CD4-positive, alpha-beta memory T cell (primary cell): ENCODE measurements at regions not wholly inside any gene's neighbourhood (a gene's known extent, or its start where the extent isn't known, plus 50 kb on each side); places are given as distances from the start of the nearest gene placed in this dataset.
"Not testable (repeated sequence)": the region's sequence is repeated elsewhere in the genome, so short reads cannot be mapped to it uniquely, and the experiment has no call there.

Experiments used
- CTCF ChIA-PET: fragments of 350-600 bp; sonication (Branson Sonifier 250); formaldehyde crosslinking; loops from one replicate; lab custom pipeline; 2021; ENCODE audit warnings: inconsistent platforms; ENCODE audit not compliant: partially characterized antibody; lab: Charles Lee
- POLR2A ChIA-PET: fragments of 350-600 bp; sonication (Branson Sonifier 250); formaldehyde crosslinking; loops from one replicate; lab custom pipeline; 2021; ENCODE audit not compliant: partially characterized antibody; lab: Charles Lee
- DNase-seq, 5 donors: peaks; one replicate each; pipeline versions ENCODE4 v3.0.0 to v3.0.0-alpha.2; 2020 to 2022; ENCODE audit warnings: mixed read lengths in 1 of 5
- H3K27ac ChIP-seq: one replicate; pipeline ENCODE4 v1.7.0; 2013; ENCODE audit warnings: low read depth, low read length
- H3K27me3 ChIP-seq: 2 replicates; pipeline ENCODE4 v1.7.0; 2013; ENCODE audit warnings: mild to moderate bottlenecking, low read length, moderate library complexity; ENCODE audit not compliant: insufficient read depth
- H3K36me3 ChIP-seq: 2 replicates; pipeline ENCODE4 v1.7.0; 2013; ENCODE audit warnings: mild to moderate bottlenecking, low read length, moderate library complexity; ENCODE audit not compliant: insufficient read depth
- H3K4me1 ChIP-seq: 2 replicates; pipeline ENCODE4 v1.7.0; 2013; ENCODE audit warnings: mild to moderate bottlenecking, low read length, moderate library complexity; ENCODE audit not compliant: insufficient read depth
- H3K4me3 ChIP-seq, 2 donors: one replicate each; pipeline ENCODE4 v1.7.0; 2013; ENCODE audit warnings: low read length in 2 of 2, mild to moderate bottlenecking in 1 of 2
- H3K9me3 ChIP-seq, 2 donors: one replicate each; pipeline ENCODE4 v1.7.0; 2013; ENCODE audit warnings: low read length in 2 of 2, control low read depth in 1 of 2; ENCODE audit not compliant: control insufficient read depth in 1 of 2
- H3K27ac Mint-ChIP-seq, 7 donors: one replicate each; pipeline ENCODE4 v1.8.0; 2020 to 2021; ENCODE audit warnings: mixed read lengths in 7 of 7, mild to moderate bottlenecking in 6 of 7, inconsistent platforms in 3 of 7, moderate library complexity in 3 of 7
- H3K27me3 Mint-ChIP-seq, 2 donors: one replicate each; pipeline ENCODE4 v1.8.0; 2020 to 2021; ENCODE audit warnings: mixed read lengths in 2 of 2
- H3K36me3 Mint-ChIP-seq, 2 donors: one replicate each; pipeline ENCODE4 v1.8.0; 2020 to 2021; ENCODE audit warnings: mixed read lengths in 2 of 2, inconsistent platforms in 1 of 2, mild to moderate bottlenecking in 1 of 2
- H3K4me1 Mint-ChIP-seq, 4 donors: one replicate each; pipeline ENCODE4 v1.8.0; 2020 to 2021; ENCODE audit warnings: mixed read lengths in 4 of 4, mild to moderate bottlenecking in 1 of 4
- H3K4me3 Mint-ChIP-seq, 8 donors: one replicate each; pipeline ENCODE4 v1.8.0; 2020 to 2021; ENCODE audit warnings: mixed read lengths in 8 of 8, mild to moderate bottlenecking in 7 of 8, moderate library complexity in 6 of 8, inconsistent platforms in 3 of 8
- H3K9me3 Mint-ChIP-seq, 8 donors: one replicate each; pipeline ENCODE4 v1.8.0; 2020 to 2021; ENCODE audit warnings: mixed read lengths in 8 of 8, mild to moderate bottlenecking in 5 of 8, inconsistent platforms in 3 of 8, moderate library complexity in 1 of 8
- intact Hi-C: fragments of 100-400 bp; cut with micrococcal nuclease; formaldehyde crosslinking; loops from one replicate; pipeline ENCODE4 v1.15.1; 2023

DNA sequence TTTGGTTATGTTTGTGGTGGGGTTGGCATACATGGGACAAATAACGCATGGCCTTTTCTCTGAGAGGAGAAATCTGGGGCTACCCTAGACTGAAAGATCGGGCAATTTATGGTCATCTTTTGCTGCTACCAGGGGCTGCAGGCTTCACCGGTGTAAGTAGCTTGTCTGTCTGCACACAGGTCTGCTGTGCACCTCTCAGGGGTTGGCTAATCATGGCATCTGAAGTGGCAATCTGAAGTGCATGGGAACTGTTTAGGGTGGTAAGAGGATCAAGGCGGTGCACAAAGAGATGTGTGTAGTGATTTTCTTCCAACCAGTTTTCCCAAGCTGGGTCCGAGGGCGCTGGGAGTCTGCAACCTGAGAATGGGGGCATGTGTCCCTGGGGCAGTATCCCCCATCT lies 141.3 kb downstream of the EMP1 start:
- Mint-ChIP-seq H3K9me3 (peaks cover 0 to 7% (median 0%) of the 10 kb centered on the region in 8 donors), H3K27ac (no peak overlapping the region), H3K36me3 (no peaks in the 10 kb centered on the region), H3K4me3 (no peak overlapping the region), H3K27me3 (peaks cover 3 to 10% of the 10 kb centered on the region in 2 donors), H3K4me1 (no peaks in the 10 kb centered on the region)
- no peak for DNase-seq
- Histone ChIP-seq H3K4me3 (no peak overlapping the region), H3K27ac (no peak overlapping the region), H3K36me3 (no peaks in the 10 kb centered on the region), H3K4me1 (no peaks in the 10 kb centered on the region), H3K9me3 (no peaks in the 10 kb centered on the region), H3K27me3 (no peaks in the 10 kb centered on the region)
- CTCF ChIA-PET: interaction anchor here (0.9 kb wide), 1 partner anchor 24 kb away, joined by 5 read pairs; no protein-coding TSS in a partner anchor
- intact Hi-C loops: no loop called here
- POLR2A ChIA-PET: no interaction called here

- H3K4me1 ChIP-seq: no peaks in the 10 kb centered on the region
- DNase-seq: no peak
- Mint-ChIP-seq H3K9me3 (peaks cover 0 to 11% (median 2%) of the 10 kb centered on the region in 8 donors), H3K27ac (no peak overlapping the region), H3K36me3 (no peaks in the 10 kb centered on the region), H3K27me3 (peaks cover 0 to 8% of the 10 kb centered on the region in 2 donors), H3K4me3 (no peak overlapping the region), H3K4me1 (no peaks in the 10 kb centered on the region)
- intact Hi-C loops: no loop called here
- ChIA-PET POLR2A (no interaction called here), CTCF (no interaction called here)
- no peaks in the 10 kb centered on the region for H3K36me3 ChIP-seq
- no peaks in the 10 kb centered on the region for H3K27me3 ChIP-seq
- H3K27ac ChIP-seq: no peak overlapping the region
- no peak overlapping the region for H3K4me3 ChIP-seq
- H3K9me3 ChIP-seq: no peaks in the 10 kb centered on the region
Measured at GRCh38 chr12:13336216-13336615, 139.7 kb downstream of the EMP1 start.

- H3K4me1 Mint-ChIP-seq: no peaks in the 10 kb centered on the region
- CTCF ChIA-PET: no interaction called here
- Histone ChIP-seq H3K27me3 (peaks cover 5% of the 10 kb centered on the region), H3K4me3 (no peak overlapping the region), H3K27ac (no peak overlapping the region), H3K9me3 (no peaks in the 10 kb centered on the region), H3K36me3 (no peaks in the 10 kb centered on the region), H3K4me1 (no peaks in the 10 kb centered on the region)
- no peaks in the 10 kb centered on the region for H3K36me3 Mint-ChIP-seq
- H3K27ac Mint-ChIP-seq: no peak overlapping the region
- intact Hi-C loops: no loop called here
- peaks cover 2 to 11% (median 7%) of the 10 kb centered on the region in 8 donors for H3K9me3 Mint-ChIP-seq
- peaks cover 17 to 28% of the 10 kb centered on the region in 2 donors for H3K27me3 Mint-ChIP-seq
- no peak for DNase-seq
- H3K4me3 Mint-ChIP-seq: no peak overlapping the region
- POLR2A ChIA-PET: no interaction called here
Measured at GRCh38 chr12:13328535-13328934, 132.0 kb downstream of the EMP1 start.

DNA sequence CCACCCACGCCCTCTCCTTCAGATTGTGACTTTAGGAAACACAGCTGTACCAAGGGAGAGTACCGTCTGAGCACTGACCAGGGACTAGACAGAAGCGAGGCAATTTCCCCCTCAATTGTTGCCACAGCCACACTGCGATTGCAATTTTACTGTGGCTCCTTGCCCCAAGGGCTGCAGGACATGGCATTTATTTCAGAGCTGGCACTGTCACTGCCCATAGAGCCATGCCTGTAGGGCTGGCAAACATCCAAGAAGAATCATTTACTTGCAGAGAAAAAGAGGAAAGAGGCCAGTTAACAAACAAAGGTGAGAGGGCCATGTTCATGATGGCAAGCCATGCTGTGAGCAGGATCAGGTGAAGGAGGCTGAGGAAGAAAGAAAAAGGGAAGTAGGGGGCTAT lies 129.6 kb downstream of the EMP1 start:
- Mint-ChIP-seq H3K36me3 (no peaks in the 10 kb centered on the region), H3K9me3 (peaks cover 0 to 10% (median 5%) of the 10 kb centered on the region in 8 donors), H3K27ac (no peak overlapping the region), H3K27me3 (peaks cover 26 to 34% of the 10 kb centered on the region in 2 donors), H3K4me1 (no peaks in the 10 kb centered on the region), H3K4me3 (no peak overlapping the region)
- POLR2A ChIA-PET: no interaction called here
- DNase-seq: no peak
- no peaks in the 10 kb centered on the region for H3K9me3 ChIP-seq
- intact Hi-C loops: no loop called here
- no peak overlapping the region for H3K27ac ChIP-seq
- H3K4me3 ChIP-seq: no peak overlapping the region
- no peaks in the 10 kb centered on the region for H3K36me3 ChIP-seq
- peaks cover 5% of the 10 kb centered on the region for H3K27me3 ChIP-seq
- H3K4me1 ChIP-seq: no peaks in the 10 kb centered on the region
- CTCF ChIA-PET: no interaction called here

DNA sequence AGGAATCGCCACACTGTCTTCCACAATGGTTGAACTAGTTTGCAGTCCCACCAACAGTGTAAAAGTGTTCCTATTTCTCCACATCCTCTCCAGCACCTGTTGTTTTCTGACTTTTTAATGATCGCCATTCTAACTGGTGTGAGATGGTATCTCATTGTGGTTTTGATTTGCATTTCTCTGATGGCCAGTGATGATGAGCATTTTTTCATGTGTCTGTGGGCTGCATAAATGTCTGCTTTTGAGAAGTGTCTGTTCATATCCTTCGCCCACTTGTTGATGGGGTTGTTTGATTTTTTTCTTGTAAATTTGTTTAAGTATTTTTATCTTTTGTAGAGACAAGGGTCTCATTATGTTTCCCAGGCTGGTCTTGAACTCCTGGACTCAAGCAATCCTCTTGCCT lies 128.5 kb downstream of the EMP1 start:
- H3K27me3 ChIP-seq, H3K36me3 ChIP-seq, POLR2A ChIA-PET, H3K4me1 Mint-ChIP-seq, H3K9me3 Mint-ChIP-seq, H3K4me3 Mint-ChIP-seq, H3K36me3 Mint-ChIP-seq, H3K27ac Mint-ChIP-seq, H3K4me1 ChIP-seq, H3K9me3 ChIP-seq, H3K27ac ChIP-seq, intact Hi-C loops, DNase-seq, H3K4me3 ChIP-seq, CTCF ChIA-PET: not testable (repeated sequence)
- peaks cover 24 to 30% of the 10 kb centered on the region in 2 donors for H3K27me3 Mint-ChIP-seq

DNA sequence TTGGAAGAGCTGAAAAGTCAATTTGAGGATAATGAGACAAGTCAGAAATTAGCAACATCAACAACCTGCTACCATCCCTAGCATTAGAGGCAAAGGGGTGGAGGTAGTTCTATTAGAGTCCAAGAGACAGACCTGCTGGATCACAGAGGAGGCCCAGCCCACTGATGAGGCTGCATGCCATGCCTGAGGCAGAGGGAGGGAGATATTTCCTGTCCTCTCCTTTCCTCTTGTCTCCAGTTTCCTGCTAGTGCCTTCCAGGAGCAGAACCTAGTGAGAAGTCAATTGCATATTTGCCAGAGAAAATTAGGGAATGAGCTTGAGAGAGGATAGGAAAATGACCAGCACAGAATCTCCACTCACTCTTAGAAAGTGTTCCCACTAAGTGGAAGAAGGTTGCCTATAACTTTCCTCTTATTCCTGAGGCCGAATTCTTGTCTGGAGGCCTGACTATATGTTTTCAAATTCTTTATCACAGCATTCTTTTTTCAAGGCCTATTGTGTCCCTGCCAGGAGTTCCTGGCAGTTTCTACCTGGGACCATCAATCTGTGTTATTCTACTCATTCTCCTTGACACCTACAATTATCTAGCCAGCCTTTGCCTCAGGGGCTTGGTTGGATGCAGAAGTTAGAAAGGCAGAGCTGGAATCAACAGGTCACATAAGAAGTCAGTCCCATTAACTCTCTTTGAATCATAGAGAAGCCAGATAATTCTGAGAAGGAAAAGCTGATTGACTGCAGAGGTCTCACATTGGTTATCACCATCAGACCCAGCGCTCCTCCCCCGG lies 121.9 kb downstream of the EMP1 start:
- intact Hi-C loops: no loop called here
- H3K27ac Mint-ChIP-seq: no peak overlapping the region
- peaks cover 25 to 29% of the 10 kb centered on the region in 2 donors for H3K27me3 Mint-ChIP-seq
- no peaks in the 10 kb centered on the region for H3K4me1 ChIP-seq
- CTCF ChIA-PET: interaction anchor here (2.1 kb wide), 1 partner anchor 40 kb away, joined by 6 read pairs; no protein-coding TSS in a partner anchor
- no peaks in the 10 kb centered on the region for H3K36me3 ChIP-seq
- no peaks in the 10 kb centered on the region for H3K9me3 Mint-ChIP-seq
- no peak overlapping the region for H3K27ac ChIP-seq
- H3K36me3 Mint-ChIP-seq: no peaks in the 10 kb centered on the region
- no peaks in the 10 kb centered on the region for H3K9me3 ChIP-seq
- POLR2A ChIA-PET: no interaction called here
- H3K4me3 Mint-ChIP-seq: no peak overlapping the region
- H3K4me3 ChIP-seq: no peak overlapping the region
- no peaks in the 10 kb centered on the region for H3K27me3 ChIP-seq
- DNase-seq: no peak
- H3K4me1 Mint-ChIP-seq: no peaks in the 10 kb centered on the region

DNA sequence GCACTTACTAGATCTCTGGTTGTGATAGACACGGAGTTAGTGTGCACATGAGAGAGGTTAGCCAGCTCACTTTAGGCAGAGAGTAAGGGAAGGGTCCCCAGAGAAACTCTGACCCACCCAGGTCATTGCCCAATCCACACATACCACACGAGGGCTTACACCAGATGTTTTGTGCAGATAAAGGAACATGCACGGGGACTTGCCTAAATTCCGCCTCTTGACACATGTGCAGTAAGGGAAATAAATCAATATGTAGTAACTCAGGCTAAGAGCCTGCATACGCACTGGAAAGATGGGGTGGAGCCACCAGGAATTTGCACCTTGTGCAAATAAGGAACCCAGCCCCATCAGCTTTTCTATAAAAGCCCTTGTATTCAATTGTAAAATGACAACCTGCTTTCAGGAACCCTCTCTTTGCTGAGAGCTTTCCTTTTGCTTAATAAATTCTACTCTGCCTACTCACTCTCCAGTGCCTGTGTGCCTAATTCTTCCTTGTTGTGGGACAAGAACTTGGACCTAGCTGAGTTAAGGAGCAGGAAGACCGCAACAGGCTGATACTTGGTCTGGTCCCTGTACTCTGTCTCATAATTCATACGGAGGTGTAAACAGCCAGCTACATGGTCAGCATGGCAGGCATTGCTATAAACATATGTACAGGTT lies 120.2 kb downstream of the EMP1 start:
- no peaks in the 10 kb centered on the region for H3K9me3 ChIP-seq
- Mint-ChIP-seq H3K4me1 (no peaks in the 10 kb centered on the region), H3K27me3 (peaks cover 25 to 34% of the 10 kb centered on the region in 2 donors), H3K27ac (no peak overlapping the region), H3K36me3 (no peaks in the 10 kb centered on the region), H3K9me3 (no peaks in the 10 kb centered on the region), H3K4me3 (no peak overlapping the region)
- H3K4me1 ChIP-seq: no peaks in the 10 kb centered on the region
- no peak for DNase-seq
- ChIA-PET POLR2A (no interaction called here), CTCF (interaction anchor here (2.1 kb wide), 1 partner anchor 39 kb away, joined by 6 read pairs; no protein-coding TSS in a partner anchor)
- no peak overlapping the region for H3K4me3 ChIP-seq
- no peaks in the 10 kb centered on the region for H3K36me3 ChIP-seq
- H3K27me3 ChIP-seq: no peaks in the 10 kb centered on the region
- H3K27ac ChIP-seq: no peak overlapping the region
- intact Hi-C loops: no loop called here
